ENCODE measurements at regions not wholly inside any gene's neighbourhood (a gene's known extent, or its start where the extent isn't known, plus 50 kb on each side); places are given as distances from the start of the nearest gene placed in this dataset.

- Histone ChIP-seq H3K36me3 (ENCODE audit: insufficient read depth, low read length) (no peaks in the 10 kb centered on the region), H3K27ac (ENCODE audit: low read length) (no peak overlapping the region), H3K27me3 (ENCODE audit: low read length) (no peaks in the 10 kb centered on the region), H3K9ac (ENCODE audit: low read length) (no peak overlapping the region), H3K4me2 (ENCODE audit: low read depth, low read length, poor library complexity, severe bottlenecking) (no peak overlapping the region), H3K9me2 (replicated peaks; ENCODE audit: insufficient read depth, low read length) (no peaks in the 10 kb centered on the region), H3K79me2 (ENCODE audit: low read length) (no peaks in the 10 kb centered on the region), H2AFZ (ENCODE audit: low read length) (0 out of 2 replicates have a peak overlapping the region, but pooled peaks have one; percentile 34), H4K20me1 (ENCODE audit: insufficient read depth, low read depth, low read length) (no peaks in the 10 kb centered on the region), H3K4me1 (ENCODE audit: low read length) (no peaks in the 10 kb centered on the region), H3K4me3 (ENCODE audit: low read length) (no peak overlapping the region), H3K9me3 (ENCODE audit: low read length) (no peaks in the 10 kb centered on the region)
- no peak for DNase-seq
Observed at GRCh38 chr14:61620130-61620946, 75.0 kb upstream of the HIF1A start.

DNA sequence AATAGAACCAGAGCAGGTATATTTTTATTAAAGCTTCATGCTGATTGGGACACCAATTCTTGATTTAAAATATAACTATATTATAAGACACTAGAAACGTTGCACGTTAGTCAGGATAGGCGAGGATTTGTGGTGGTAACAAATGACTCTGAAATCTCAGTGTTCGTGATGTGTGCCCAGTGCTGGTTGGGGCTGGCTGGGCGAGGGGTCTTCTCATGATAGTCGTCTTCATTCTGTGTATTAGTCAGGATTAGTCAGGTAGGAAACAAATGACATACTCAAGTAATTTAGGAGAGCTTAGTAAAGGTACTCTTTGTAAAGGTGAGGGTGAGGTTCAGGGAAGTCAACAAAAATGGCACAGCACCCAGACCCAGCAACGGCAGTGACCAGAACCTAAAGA, 73.9 kb upstream of the HIF1A start:
- no peak overlapping the region for H3K9ac ChIP-seq (ENCODE audit: low read length)
- H3K4me2 ChIP-seq (ENCODE audit: low read depth, low read length, poor library complexity, severe bottlenecking), result no peak overlapping the region
- no peaks in the 10 kb centered on the region for H3K9me3 ChIP-seq (ENCODE audit: low read length)
- H3K27ac ChIP-seq (ENCODE audit: low read length), result no peak overlapping the region
- no peaks in the 10 kb centered on the region for H3K9me2 ChIP-seq (replicated peaks; ENCODE audit: insufficient read depth, low read length)
- no peak overlapping the region for H2AFZ ChIP-seq (ENCODE audit: low read length)
- no peaks in the 10 kb centered on the region for H4K20me1 ChIP-seq (ENCODE audit: insufficient read depth, low read depth, low read length)
- no peak overlapping the region for H3K4me3 ChIP-seq (ENCODE audit: low read length)
- no peak for DNase-seq
- no peaks in the 10 kb centered on the region for H3K4me1 ChIP-seq (ENCODE audit: low read length)
- H3K27me3 ChIP-seq (ENCODE audit: low read length), result no peaks in the 10 kb centered on the region
- H3K79me2 ChIP-seq (ENCODE audit: low read length), result no peaks in the 10 kb centered on the region
- no peaks in the 10 kb centered on the region for H3K36me3 ChIP-seq (ENCODE audit: insufficient read depth, low read length)

DNA sequence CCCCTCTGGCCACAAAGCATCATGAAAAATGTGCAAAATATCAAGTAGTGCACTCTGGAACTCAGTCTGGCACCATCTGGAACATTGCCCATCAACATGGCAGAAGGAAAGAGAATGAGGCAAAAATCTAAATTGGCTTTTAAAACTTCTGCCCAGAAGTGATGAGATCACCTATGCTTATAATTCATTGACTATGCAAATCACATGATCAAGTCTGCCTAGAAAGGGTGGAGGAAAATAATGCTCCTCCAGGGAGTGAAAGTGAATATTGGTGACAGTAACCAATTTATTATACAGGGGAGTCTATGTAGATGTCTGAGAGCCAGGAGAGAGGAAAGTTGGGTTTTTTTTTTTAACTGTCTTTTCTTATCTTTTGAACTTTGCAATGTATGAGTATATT, 73.3 kb upstream of the HIF1A start:
- H3K4me2 ChIP-seq (ENCODE audit: low read depth, low read length, poor library complexity, severe bottlenecking), result no peak overlapping the region
- H2AFZ ChIP-seq (ENCODE audit: low read length), result no peak overlapping the region
- H3K27ac ChIP-seq (ENCODE audit: low read length), result no peak overlapping the region
- no peaks in the 10 kb centered on the region for H3K4me1 ChIP-seq (ENCODE audit: low read length)
- no peak overlapping the region for H3K4me3 ChIP-seq (ENCODE audit: low read length)
- no peak overlapping the region for H3K9ac ChIP-seq (ENCODE audit: low read length)
- no peaks in the 10 kb centered on the region for H3K79me2 ChIP-seq (ENCODE audit: low read length)
- no peaks in the 10 kb centered on the region for H3K9me3 ChIP-seq (ENCODE audit: low read length)
- H4K20me1 ChIP-seq (ENCODE audit: insufficient read depth, low read depth, low read length), result no peaks in the 10 kb centered on the region
- H3K36me3 ChIP-seq (ENCODE audit: insufficient read depth, low read length), result no peaks in the 10 kb centered on the region
- no peaks in the 10 kb centered on the region for H3K27me3 ChIP-seq (ENCODE audit: low read length)
- DNase-seq, result no peak
- H3K9me2 ChIP-seq (replicated peaks; ENCODE audit: insufficient read depth, low read length), result no peaks in the 10 kb centered on the region

DNA sequence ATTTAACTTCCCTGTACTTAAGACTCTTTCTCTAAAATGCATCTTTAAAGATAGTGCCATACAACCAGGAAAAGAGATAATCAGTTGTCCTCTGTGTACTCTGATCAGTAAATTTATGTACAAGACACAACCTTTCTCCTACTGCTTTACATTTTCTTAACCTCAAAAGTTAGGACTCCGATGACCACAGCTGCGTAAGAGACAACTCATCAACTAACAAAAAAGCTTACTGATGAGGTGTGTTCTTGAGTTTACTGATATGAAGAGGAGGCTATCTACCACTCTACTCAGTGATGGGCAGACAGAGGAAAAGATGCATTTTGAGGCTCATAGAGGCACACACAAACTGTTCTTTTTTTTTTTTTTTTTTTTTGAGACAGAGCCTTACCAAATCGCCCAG, 71.4 kb upstream of the HIF1A start:
- H3K4me2 ChIP-seq (ENCODE audit: low read depth, low read length, poor library complexity, severe bottlenecking), result no peak overlapping the region
- no peaks in the 10 kb centered on the region for H3K9me2 ChIP-seq (replicated peaks; ENCODE audit: insufficient read depth, low read length)
- no peak for DNase-seq
- H2AFZ ChIP-seq (ENCODE audit: low read length), result no peak overlapping the region
- no peaks in the 10 kb centered on the region for H3K36me3 ChIP-seq (ENCODE audit: insufficient read depth, low read length)
- H3K4me1 ChIP-seq (ENCODE audit: low read length), result no peaks in the 10 kb centered on the region
- no peak overlapping the region for H3K27ac ChIP-seq (ENCODE audit: low read length)
- no peaks in the 10 kb centered on the region for H3K9me3 ChIP-seq (ENCODE audit: low read length)
- no peaks in the 10 kb centered on the region for H4K20me1 ChIP-seq (ENCODE audit: insufficient read depth, low read depth, low read length)
- no peak overlapping the region for H3K9ac ChIP-seq (ENCODE audit: low read length)
- no peak overlapping the region for H3K4me3 ChIP-seq (ENCODE audit: low read length)
- no peaks in the 10 kb centered on the region for H3K27me3 ChIP-seq (ENCODE audit: low read length)
- H3K79me2 ChIP-seq (ENCODE audit: low read length), result no peaks in the 10 kb centered on the region

DNA sequence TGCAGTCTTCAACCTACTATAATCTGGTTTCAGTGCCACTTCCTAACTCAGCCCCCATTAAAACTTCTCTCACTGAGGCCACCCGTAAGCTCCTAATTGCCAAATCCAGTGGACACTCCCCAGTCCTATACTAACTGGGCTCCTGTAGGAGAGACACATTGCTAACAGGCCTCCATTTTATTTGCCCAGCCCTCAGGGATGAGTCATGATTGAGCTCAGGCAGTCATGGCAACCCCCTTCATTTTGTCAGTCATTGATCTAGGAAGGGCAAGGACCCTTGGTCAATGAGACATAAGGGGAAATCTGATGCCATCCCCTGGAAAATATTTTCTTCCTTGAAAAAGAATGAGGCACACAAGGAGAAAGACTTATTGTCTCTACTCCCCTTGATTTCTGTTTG, 70.1 kb upstream of the HIF1A start:
- H3K4me3 ChIP-seq (ENCODE audit: low read length), result no peak overlapping the region
- H3K36me3 ChIP-seq (ENCODE audit: insufficient read depth, low read length), result no peaks in the 10 kb centered on the region
- H3K27ac ChIP-seq (ENCODE audit: low read length), result no peak overlapping the region
- DNase-seq, result no peak
- no peaks in the 10 kb centered on the region for H4K20me1 ChIP-seq (ENCODE audit: insufficient read depth, low read depth, low read length)
- peaks cover 8% of the 10 kb centered on the region for H3K4me1 ChIP-seq (ENCODE audit: low read length)
- H3K4me2 ChIP-seq (ENCODE audit: low read depth, low read length, poor library complexity, severe bottlenecking), result no peak overlapping the region
- H3K9ac ChIP-seq (ENCODE audit: low read length), result no peak overlapping the region
- no peaks in the 10 kb centered on the region for H3K9me3 ChIP-seq (ENCODE audit: low read length)
- H3K9me2 ChIP-seq (replicated peaks; ENCODE audit: insufficient read depth, low read length), result no peaks in the 10 kb centered on the region
- H3K79me2 ChIP-seq (ENCODE audit: low read length), result no peaks in the 10 kb centered on the region
- H3K27me3 ChIP-seq (ENCODE audit: low read length), result no peaks in the 10 kb centered on the region
- H2AFZ ChIP-seq (ENCODE audit: low read length), result no peak overlapping the region

GRCh38 chr14:61627612-61628011, 67.7 kb upstream of the HIF1A start:
- Histone ChIP-seq H3K9me2 (replicated peaks; ENCODE audit: insufficient read depth, low read length) (no peaks in the 10 kb centered on the region), H3K27me3 (ENCODE audit: low read length) (no peaks in the 10 kb centered on the region), H3K4me2 (ENCODE audit: low read depth, low read length, poor library complexity, severe bottlenecking) (no peak overlapping the region)

DNA sequence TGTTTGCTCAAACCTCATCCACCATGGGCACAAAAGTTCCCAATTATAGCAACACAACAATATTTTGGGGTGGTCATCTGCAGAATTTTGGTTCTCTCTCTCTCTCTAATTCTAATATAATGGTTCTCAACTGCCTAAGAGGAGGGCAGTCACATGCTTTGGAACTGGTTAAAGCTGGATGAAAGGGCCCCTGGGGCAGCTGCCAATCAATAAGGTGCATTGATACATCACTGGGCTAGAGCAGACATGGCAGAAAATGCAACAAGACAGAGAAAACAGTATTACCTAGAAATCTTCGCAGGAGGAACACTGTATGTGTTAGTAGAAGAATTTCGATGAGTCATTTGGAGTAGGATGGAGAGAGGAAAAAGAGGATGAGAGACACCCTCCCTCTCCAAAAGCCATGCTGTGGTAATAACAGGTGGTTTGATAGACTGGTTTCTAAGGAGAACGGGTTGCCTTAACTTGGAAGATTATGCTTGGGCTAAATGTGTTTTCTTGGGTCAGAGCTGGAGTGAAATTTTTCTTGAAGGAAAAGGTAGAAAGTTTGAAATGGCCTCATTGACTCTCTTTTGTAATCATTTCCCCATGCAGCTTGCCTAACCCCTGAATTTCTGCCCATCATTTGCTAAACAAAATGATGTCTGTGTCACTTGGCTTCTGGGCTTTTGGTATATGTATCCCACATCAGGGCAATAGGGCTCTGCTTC, 67.1 kb upstream of the HIF1A start:
- Histone ChIP-seq H2AFZ (ENCODE audit: low read length) (no peak overlapping the region), H3K9me3 (ENCODE audit: low read length) (no peaks in the 10 kb centered on the region), H3K9me2 (replicated peaks; ENCODE audit: insufficient read depth, low read length) (no peaks in the 10 kb centered on the region), H3K9ac (ENCODE audit: low read length) (no peak overlapping the region), H3K4me1 (ENCODE audit: low read length) (peaks cover 15% of the 10 kb centered on the region), H3K79me2 (ENCODE audit: low read length) (no peaks in the 10 kb centered on the region), H4K20me1 (ENCODE audit: insufficient read depth, low read depth, low read length) (no peaks in the 10 kb centered on the region), H3K4me3 (ENCODE audit: low read length) (no peak overlapping the region), H3K4me2 (ENCODE audit: low read depth, low read length, poor library complexity, severe bottlenecking) (no peak overlapping the region), H3K27ac (ENCODE audit: low read length) (no peak overlapping the region), H3K36me3 (ENCODE audit: insufficient read depth, low read length) (no peaks in the 10 kb centered on the region), H3K27me3 (ENCODE audit: low read length) (no peaks in the 10 kb centered on the region)
- DNase-seq, result no peak

More at GRCh38 chr14:61627612-61628011, 67.7 kb upstream of the HIF1A start:
- no peak overlapping the region for H2AFZ ChIP-seq (ENCODE audit: low read length)
- no peak overlapping the region for H3K27ac ChIP-seq (ENCODE audit: low read length)
- no peak overlapping the region for H3K9ac ChIP-seq (ENCODE audit: low read length)
- no peak for DNase-seq
- H3K4me3 ChIP-seq (ENCODE audit: low read length), result no peak overlapping the region
- no peaks in the 10 kb centered on the region for H4K20me1 ChIP-seq (ENCODE audit: insufficient read depth, low read depth, low read length)
- H3K4me1 ChIP-seq (ENCODE audit: low read length), result peaks cover 15% of the 10 kb centered on the region
- no peaks in the 10 kb centered on the region for H3K36me3 ChIP-seq (ENCODE audit: insufficient read depth, low read length)
- no peaks in the 10 kb centered on the region for H3K79me2 ChIP-seq (ENCODE audit: low read length)
- no peaks in the 10 kb centered on the region for H3K9me3 ChIP-seq (ENCODE audit: low read length)

- Histone ChIP-seq H3K27me3 (ENCODE audit: low read length) (no peaks in the 10 kb centered on the region), H3K9me3 (ENCODE audit: low read length) (no peaks in the 10 kb centered on the region), H3K4me2 (ENCODE audit: low read depth, low read length, poor library complexity, severe bottlenecking) (peak overlapping the region; percentile 21), H3K4me1 (ENCODE audit: low read length) (peaks cover 15% of the 10 kb centered on the region), H3K27ac (ENCODE audit: low read length) (no peak overlapping the region), H3K9me2 (replicated peaks; ENCODE audit: insufficient read depth, low read length) (no peaks in the 10 kb centered on the region), H3K79me2 (ENCODE audit: low read length) (no peaks in the 10 kb centered on the region), H3K4me3 (ENCODE audit: low read length) (no peak overlapping the region), H3K36me3 (ENCODE audit: insufficient read depth, low read length) (no peaks in the 10 kb centered on the region), H2AFZ (ENCODE audit: low read length) (peak overlapping the region; percentile 25; the same call in 1 of the 2 replicates), H3K9ac (ENCODE audit: low read length) (no peak overlapping the region), H4K20me1 (ENCODE audit: insufficient read depth, low read depth, low read length) (no peaks in the 10 kb centered on the region)
- no peak for DNase-seq
Observed at GRCh38 chr14:61630399-61631044, 64.8 kb upstream of the HIF1A start.

All from Karpas-422 (cell line).